ENCODE measurements at regions not wholly inside any gene's neighbourhood (a gene's known extent, or its start where the extent isn't known, plus 50 kb on each side); places are given as distances from the start of the nearest gene placed in this dataset.
"Not testable (repeated sequence)": the region's sequence is repeated elsewhere in the genome, so short reads cannot be mapped to it uniquely, and the experiment has no call there.

DNA sequence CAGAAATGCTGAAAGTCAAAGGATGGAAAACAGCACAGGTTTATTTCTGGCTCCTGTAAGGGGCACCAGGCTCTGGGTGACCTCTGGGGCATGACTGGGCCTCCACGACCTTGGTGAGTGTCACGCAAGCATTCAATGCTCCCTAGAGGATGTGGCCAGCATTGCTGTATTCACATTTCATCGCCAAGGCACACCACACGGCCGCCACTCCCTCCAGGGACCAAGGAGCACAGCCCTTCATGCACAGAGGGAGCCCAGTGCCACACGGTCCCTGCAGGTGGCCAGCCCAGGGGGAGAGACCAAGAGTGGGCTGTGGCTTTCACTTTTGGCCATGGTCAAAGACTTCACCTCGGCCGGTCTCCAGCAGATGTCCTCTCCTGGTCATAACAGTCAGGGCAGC lies 137.4 kb upstream of the TNRC6C start:
- DNase-seq (ENCODE audit: low spot score), result peak; percentile 23

DNA sequence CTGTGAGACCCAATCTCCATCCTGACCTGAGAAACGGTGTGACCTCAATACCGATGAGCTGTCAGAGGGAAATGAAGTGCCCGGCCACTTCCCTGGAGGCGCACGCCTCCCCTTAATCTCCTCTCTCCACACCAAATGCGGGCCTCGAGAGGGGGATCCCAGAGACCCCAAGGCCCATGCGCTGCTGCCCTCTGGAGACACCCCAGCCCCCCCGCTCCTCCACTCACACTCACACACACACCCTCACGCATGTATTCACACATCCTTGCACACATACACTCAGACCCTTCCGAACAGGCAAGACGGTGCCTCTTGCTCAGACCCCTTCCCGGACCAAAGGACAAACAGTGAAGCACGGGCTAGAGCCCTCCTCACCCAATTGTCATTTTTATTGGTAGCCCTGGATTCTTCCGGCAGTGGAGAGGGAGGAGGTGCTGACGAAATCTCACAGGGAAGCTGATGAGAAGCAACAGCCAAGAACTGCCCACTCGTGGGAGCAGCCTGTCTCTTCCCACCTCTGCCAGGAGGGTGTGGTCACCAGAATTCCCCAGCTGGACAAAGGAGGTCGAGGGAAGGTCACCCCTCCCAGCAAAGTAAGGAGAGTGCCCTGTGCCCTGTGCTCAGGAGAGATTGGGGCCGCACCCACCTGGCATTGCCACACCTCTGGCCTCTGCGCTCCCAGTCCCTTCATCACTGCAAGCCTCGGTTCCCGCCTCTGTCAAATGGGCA lies 136.0 kb upstream of the TNRC6C start:
- DNase-seq (ENCODE audit: low spot score), result no peak

DNA sequence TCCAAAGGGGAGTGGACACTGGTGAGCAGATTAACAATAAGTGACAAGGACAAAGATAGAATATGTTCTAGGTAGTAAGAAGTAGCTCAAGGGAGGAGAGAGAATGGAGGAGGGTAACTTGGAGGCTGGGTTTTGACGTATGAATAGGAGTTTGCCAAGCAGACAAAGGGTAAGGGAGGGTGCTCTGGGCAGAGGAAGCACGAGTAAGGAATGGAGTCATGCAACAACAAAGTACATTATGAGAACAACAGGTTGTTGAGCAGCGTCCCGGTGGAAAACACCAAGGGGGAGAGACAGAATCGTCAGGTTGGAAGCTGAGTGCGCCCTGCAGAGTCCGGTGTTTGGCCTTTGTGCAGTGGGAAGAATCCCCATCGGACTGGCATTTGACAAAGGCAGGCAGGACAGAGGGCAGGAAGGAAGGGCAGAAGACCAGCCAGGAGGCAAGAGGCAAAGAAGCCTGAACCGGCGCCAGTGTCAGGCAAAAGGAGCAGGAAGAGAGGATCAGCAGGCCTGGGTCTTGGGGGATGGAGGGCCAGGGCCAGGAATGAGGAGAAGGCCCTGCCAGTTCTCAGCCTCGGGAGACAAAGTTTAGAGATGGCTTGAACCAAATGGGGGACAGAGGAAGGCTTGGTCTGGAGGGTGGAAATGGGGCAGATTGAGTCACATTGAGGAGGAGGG lies 134.3 kb upstream of the TNRC6C start:
- DNase-seq (ENCODE audit: low spot score), result no peak

DNA sequence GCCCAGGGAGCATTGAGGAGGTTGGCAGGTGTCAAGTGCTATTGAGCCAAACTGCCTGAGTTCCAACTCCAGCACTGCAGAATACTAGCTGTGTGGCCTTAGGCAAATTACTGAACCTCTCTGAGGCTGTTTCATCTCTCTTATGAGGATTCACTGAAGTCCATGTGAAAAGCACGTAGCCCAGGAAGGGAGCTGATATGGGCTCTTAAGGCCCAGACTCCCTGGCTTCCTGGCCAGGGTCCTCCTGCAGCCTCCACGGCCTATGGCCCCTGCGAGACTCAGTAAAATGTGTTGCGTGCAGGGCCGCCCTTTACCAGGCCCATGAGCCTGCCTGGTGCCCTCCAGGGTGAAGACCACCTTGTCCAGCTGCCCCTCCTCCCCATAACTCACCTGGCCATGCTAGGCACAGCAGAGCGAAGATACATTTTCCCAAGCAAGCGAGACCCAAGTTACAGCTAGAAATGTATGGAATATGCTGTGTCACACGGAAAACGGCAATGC lies 133.7 kb upstream of the TNRC6C start:
- DNase-seq (ENCODE audit: low spot score), result no peak

DNA sequence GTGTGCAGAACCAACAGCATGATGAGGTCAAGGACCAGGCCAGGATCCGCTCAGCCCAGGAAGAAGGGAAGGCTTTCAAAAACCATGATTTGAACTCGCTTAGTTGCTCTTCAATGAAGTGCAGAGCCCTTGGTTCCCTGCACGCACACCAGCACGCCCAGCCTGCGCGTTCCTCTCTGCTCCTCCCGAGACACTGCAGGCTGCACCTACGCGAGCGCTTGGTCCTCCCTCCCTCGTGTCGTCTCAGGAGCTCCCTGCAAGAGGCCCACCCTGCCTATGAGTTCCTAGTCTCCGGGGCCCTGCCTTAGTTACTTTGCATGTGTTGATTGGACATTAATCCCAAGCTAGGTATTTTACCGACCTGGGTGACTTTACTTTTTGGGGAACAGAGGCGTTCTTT lies 132.9 kb upstream of the TNRC6C start:
- DNase-seq (ENCODE audit: low spot score), result no peak

DNA sequence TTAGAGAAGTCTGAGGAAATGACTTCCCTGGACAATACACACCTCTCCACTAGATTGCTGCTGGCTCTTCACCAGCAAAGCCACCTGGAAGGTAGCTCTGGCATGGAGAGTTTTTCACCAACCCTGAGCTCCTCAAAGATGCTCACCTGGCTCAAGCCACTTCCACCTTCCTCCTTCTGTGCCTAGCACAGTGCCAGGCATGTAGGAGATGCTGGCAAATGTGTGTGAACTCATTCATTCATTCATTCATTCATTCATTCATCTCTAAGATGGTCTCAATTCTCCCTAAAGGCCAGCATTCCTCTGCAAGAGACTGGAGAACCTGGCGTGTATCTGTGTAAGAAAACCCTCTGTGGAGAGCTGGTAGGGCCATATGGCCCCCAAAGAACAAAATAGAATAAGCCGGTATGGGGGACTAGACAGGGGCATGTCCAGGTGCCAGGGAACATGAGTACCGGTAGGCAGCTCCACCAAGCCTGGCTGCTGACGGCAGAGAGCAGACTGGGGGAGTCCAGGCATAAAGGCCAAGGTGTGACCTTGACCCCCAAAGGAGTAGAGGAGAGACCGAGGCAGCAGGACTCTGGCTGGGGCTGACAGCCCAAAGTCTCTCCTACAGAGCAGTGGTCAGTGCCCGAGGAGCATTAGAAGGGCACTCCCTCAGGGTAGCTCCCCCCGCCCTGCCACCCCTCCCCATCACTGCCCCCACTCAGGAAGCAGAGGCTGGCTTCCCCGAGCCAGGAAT lies 132.2 kb upstream of the TNRC6C start:
- DNase-seq (ENCODE audit: low spot score), result no peak

DNA sequence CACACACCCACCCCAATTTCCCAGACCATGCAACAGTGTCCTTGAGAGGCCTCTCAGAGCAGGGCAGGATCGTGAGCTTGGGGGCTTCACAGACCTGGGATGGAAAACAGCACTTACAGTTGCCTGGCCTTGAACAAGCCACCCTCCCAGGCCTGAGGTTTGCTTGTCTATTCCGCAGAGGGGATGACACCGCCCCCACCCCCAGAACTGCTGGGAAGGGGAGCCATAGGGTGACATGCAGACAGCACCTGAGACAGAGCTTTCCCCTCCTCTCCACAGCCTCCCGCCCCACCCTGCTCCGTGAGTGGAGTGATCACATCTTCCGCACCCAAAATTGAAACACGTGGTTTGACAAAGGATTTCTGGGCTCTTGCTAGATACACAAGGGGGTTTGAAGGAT lies 131.5 kb upstream of the TNRC6C start:
- no peak for DNase-seq (ENCODE audit: low spot score)

DNA sequence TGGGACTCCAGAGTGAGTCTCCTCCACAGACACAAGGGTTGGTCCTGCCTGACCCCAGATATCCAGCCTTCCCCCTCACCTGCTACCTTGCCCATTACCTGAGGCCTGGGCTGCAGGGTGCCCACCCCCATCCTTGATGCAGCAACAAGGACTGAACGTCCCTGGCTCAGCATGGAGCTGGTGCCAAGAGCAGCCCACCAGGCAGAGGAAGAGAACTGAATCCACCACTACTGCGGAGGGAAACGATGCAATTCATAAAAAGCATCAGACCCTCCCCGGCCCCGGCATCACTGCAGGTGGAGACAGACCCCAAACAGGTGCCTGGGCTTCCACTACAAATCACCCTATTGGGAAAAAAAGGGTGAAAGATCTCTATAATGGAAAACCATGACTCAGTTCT lies 131.0 kb upstream of the TNRC6C start:
- no peak for DNase-seq (ENCODE audit: low spot score)

DNA sequence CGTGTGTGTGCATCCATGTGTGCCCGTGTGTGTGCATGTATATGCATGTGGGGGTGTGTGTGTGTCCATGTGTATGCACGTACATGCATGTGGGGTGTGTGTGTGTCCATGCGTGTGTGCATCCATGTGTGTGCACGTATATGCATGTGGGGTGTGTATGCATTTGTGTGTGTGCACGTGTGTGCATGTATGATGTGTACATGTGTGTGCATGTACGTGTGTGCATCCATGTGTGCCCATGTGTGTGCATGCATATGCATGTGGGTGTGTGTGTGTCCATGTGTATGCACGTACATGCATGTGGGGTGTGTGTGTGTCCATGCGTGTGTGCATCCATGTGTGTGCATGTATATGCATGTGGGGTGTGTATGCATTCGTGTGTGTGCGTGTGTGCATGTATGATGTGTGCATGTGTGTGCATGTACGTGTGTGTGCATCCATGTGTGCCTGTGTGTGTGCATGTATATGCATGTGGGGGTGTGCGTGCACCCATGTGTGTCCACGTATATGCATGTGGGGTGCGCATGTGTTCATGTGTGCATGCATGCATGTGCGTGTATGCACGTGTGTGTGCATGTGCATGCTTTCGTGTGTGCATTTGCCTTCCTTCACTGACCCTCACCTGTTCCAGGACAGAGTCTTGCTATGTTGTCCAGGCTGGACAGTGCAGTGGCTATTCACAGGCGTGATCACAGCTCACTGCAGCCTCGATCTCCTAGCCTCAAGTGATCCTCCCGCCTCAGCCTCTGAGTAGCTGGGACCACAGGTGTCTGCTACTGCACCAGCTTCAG lies 129.6 kb upstream of the TNRC6C start:
- DNase-seq (ENCODE audit: low spot score), result no peak

DNA sequence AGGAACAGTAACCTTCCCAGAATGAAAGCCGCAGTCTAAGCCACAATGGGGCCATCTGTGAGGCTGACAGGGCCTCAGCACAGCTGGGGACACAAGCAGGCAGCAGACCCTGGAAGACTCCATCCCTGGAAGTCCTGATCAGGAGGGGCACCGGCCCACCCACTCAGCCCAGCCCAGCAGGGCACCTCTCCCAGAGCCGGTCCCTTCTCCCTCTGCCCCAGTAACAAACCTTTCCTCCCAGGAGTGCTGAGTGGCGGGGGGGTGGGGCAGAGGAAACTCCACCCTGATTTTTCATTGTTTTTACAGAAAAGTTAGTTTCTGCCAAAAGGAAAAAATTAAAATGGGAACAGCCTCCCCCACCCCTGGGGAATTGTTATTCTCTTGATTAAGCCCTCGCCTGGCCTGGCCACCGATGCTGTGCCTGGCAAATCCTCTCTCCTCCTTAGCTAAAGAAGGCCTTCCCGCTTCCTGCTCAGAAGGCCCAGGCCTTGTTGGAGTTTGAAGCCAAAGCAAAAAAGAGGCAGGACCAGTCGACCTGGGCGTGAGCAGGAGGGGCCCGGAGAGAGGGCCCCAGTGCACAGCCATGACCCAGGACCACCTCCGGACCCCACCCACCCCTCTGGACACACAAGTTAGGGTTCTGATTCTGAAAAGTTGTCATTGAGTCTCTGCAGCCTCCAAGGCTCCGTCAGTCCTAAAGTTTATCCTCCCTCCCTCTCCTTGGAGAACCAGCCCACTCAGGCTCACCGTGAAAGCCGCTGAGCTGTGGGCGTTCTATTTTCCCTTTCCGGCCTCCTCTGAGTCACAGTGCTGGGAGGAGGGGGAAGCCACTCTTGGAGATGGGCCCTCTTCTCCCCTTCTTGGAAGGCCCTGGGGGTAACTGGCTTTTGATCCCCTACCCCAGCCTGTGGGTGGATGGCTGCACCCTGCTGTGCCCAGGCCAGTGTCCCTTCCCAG lies 128.4 kb upstream of the TNRC6C start:
- DNase-seq (ENCODE audit: low spot score), result no peak

DNA sequence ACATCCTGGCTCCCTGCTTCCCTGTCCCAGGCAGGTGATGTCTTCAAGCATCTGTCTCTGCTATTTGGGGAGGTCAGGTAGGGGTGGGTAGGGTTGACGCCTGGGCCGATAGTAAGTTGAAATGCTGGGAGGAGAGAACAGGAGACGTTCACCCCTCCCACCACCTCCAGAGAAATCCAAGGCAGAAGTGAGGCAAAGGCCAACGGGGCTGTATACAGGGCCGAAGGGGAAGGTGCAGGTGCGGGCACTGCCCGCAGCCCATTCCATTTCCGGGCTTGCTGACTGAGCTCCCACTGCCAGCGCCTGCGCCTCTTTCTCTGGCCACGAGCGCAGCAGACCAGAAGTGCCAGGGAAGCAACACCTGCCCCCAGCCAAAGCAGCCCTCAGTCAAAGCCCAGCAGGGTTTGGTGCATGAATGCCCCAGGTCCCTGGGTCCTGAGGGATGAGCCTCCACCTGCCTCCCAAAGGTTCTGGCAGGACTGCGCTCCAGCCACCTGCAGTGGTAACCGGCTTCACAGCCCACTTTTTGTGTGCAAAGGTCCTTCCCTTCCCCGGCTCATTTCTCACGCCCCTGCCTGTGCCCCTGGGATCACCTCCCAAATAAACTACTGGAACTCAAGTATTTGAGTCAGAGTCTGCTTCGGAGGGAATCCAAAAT lies 127.6 kb upstream of the TNRC6C start:
- no peak for DNase-seq (ENCODE audit: low spot score)

DNA sequence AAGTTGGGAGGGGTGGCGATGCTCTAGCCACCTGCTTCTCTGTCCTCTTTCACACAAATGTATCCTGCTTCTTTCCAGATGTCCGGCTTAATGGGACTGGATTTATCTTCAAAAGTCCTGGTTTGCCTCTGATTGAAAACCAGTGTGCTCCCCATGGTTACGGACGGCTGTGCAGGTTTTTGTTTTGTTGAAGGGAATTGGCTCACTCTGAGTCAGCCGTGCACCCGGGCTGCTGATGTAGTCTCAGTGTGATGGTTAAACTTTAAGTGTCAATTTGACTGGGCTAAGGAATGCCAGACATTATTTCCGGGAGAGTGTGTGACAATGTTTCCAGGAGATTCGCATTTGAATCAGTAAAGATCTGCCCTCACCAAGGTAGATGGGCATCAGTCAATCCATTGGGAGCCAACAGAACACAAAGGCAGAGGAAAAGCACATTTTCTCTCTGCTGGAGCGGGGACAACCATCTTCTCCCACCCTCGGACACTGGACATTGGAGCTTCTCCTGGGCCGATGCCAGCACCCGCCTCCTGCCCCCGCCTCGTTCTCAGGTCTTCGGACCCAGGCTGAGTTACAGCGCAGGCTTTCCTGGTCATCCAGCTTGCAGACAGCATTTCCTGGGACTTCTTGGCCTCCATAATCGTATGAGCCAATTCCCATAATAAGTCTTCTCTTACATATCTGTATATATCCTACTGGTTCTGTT lies 126.9 kb upstream of the TNRC6C start:
- DNase-seq (ENCODE audit: low spot score), result no peak

DNA sequence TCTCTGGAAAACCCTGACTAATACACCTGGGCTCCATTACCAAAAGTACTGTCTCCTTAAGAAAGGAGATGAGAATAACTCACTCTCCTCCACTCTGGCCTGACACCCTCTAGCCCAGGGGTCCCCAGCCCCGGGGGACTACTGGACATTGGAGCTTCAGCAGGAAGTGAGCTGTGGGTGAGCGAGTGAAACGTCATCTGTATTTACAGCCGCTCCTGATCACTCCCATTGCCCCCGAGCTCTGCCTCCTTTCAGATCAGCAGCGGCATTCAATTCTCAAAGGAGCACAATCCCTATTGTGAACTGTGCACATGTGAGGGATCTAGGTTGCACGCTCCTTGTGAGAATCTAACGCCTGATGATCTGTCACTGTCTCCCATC lies 126.3 kb upstream of the TNRC6C start:
- DNase-seq (ENCODE audit: low spot score), result no peak

DNA sequence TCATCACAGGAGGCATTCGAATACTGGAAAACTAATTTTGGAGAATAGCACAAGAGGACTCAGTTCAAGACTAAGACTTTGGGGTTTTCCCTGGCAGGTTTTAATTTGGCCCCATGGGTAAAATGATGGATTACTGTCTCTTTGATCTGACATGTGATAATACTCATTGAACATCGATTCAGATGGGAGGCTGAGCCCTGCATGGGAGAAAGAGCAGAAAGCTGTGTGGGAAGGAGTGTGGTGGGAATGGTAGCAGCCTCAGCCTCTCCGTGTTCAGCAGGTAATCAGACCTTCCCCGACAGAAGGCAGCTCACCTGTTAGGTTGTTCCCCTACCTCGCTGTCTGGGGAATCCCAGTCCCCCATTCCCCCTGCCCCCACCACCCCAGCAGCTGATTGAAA lies 124.7 kb upstream of the TNRC6C start:
- DNase-seq (ENCODE audit: low spot score), result no peak

DNA sequence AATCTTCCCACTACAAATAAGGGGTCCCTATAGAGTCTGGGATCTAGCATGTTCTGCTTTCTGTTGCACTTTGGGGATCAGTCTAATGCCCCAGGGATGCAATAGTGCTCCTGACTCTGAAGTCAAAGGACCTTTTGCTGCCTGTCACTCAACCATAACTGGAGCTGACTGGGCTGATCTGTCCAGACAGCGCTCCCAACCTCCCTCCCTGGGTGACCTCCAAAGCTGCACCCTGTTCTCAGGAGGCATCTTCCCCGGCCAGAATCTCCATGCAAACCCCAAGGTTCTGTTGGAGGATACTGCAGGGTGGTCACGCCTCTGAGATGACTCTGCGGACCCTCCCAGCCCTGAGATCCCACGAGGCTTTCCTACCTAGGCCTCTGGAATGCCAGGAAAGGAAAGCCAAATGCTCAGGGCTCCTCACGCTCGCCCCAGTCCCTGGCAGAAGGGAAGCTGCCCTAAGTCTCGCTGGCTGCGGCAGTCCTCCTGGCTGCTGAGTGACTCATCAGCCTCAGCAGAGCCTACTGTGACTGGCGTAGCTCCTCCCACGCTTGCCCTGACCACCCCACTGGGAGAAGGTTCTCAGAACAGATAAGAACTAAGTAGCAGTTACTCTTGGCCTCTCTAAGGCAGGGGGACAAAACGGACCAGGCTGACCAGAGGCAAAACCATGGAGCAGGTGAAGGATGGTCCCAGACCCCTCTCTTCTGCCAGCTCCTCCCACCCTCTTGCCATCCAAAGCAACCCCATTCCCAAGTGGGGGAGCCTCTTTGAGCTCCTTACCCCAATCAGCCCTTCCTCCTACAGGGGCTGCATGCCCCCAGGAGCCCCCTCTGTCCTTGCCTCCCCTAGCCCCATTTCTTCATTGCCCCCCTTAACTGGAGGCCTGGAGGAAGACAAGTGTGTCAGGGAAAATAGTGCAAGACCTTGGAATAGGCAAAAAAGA lies 124.1 kb upstream of the TNRC6C start:
- DNase-seq (ENCODE audit: low spot score), result peak; percentile 62

DNA sequence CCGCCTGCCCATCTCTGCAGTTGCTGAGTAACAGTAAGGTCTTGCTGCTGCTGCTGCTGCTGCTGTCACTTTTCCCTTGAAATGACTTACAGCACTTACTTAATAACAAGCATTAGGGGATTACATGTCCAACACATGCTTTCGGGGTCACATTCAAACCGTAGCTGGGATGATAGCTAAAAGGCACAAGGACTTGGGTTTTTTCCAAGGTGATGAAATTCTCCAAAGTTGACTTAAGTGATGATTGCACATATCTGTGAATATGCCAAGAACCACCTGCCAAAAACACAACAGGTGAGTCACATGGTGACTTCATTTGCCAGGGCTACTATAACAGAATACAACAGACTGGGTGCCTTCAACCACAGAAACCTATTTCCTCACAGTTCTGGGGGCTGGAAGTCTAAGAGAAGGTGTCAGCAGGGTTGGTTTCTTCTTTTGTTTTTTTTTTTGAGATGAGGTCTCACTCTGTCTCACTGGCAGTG lies 121.9 kb upstream of the TNRC6C start:
- DNase-seq (ENCODE audit: low spot score), result no peak

DNA sequence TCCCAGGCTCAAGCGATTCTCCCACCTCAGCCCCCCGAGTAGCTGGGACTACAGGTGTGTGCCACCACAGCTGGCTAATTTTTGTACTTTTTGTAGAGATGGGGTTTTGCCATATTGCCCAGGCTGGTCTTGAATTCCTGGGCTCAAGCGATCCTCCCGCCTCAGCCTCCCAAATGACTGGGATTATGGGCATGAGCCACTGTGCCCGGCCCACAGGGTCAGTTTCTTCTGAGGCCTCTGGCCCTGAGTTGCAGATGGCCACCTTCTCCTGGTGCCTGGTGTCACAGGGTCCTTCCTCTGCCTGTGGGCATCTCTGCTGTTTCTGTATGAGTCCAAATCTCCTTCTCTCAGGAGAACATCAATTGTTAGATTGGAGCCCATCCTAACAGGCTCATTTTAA lies 121.4 kb upstream of the TNRC6C start:
- not testable (repeated sequence) for DNase-seq (ENCODE audit: low spot score)

DNA sequence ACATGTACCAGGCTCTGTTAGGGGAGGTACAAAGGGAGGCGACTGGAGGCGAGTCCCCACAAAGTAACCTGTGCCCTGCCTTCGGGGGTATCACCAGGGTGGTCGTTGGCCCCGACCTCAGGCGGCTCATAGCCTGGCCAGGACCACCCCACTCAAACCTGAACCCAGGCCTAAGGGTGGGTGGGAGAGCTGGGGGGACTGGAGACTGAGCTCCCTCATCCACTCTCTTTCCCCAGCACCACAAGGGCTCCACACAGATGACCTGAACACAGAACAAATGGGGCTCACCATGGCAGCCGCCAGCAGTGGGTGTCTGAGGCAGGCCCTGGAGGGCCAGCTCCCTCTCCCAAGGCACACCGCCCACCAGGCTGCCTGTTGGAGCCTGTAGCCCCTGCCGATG lies 120.6 kb upstream of the TNRC6C start:
- DNase-seq (ENCODE audit: low spot score), result no peak

Data from HuH-7.5 (cell line).